HTR-8/SVneo (cell line): ENCODE measurements at regions not wholly inside any gene's neighbourhood (a gene's known extent, or its start where the extent isn't known, plus 50 kb on each side); places are given as distances from the start of the nearest gene placed in this dataset.
"Not testable (repeated sequence)": the region's sequence is repeated elsewhere in the genome, so short reads cannot be mapped to it uniquely, and the experiment has no call there.

Experiments used
- DNase-seq: peaks from one replicate; pipeline ENCODE4 v3.0.0; 2011; ENCODE audit warnings: low spot score, mixed read lengths; ENCODE audit not compliant: insufficient read length
- FAIRE-seq: peaks from 2 replicates; lab custom pipeline; 2011; peaks lifted over from hg19 to GRCh38; lab: Jason Lieb, UNC

DNA sequence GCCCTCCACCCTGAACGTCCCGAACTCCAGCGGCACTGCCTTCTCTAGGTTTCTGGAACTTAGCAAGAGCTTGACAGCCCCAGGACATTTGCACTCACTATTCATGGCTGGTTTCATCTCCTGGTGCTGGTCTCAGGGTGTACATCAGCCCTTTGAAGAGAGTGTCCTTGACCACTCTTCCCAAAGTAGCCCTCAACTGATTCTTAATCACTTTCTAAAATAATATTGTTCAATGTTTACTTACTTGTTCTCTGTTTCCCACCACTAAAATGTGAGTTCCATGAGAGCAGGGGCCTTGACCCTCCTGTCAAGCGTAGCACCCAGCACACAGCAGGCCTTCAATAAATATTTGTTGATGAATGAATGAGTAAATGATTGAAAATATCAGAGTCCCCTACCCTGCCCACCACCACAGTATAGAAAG is 262.5 kb downstream of the RHOU start:
- DNase-seq (no peak), FAIRE-seq (no peak)

DNA sequence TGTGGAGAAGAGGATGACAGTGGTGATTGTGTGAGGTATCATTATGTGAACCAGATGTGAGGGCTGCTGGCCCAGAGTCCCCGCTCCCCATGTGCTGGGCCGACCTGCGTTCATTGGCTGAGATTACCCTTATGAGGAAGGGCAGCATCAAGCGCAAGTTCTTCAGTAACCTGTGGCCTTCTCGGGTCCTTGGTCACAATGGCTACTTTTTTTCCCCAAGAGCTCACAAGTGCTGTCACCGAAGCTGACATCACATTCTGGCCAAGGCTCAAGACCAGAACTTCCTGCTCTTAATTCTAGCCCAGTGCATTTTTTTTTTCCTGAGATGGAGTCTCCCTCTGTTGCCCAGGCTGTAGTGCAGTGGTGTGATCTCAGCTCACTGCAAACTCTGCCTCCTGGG is 262.9 kb downstream of the RHOU start:
- no peak for FAIRE-seq
- DNase-seq, result no peak

DNA sequence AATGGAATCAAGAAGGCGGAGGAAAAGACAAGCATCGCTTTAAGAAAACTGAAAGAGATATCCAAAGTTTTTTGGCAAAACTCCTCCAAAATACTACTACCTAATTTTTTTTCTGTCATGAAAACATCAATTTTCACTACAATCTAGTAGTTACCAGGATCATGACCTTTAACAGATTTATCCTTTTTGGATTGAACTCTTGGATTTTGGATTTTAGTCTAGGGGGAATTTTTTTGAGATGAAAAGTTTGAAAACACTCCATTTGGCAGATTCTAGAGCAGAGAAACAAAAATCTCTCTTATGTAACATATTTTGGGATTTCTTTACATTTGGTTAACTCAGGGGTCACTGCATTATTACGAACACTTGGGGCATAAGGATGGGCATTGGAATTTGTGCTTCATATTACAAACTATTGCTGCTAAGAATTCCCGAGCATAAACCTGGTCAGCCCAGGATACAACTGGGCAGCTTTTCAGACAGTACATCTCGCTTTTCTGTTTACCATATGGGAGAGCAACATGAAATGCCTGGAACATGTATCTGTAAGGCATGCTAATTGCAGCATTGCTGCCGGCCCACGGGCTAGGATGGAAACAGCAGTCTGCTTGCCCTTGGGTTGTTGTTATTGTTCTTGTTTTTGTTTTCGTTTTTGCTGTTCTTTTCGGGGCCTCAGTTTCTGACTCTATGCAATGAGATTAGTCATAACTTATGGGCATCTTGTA is 264.3 kb downstream of the RHOU start:
- DNase-seq, result no peak
- FAIRE-seq, result no peak

DNA sequence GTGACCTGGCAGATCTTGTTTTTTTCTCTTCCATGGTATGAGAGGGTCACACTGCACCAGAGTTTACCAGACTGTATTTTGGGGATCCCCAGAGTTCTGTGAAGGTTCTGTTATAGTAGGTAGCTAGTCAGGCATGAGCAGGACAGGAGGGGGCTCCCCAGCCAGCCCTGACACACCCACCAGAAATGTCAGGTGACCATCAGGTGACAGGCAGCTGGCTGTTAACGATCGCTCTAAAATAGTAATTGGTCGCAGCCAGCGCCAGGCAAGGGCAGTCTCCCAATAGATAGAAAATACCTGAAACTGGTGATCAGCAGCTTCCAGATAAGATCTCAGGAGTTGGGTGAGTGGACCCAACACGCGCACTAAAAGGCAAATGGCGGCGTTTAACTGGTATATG is 264.9 kb downstream of the RHOU start:
- no peak for FAIRE-seq
- DNase-seq, result no peak

DNA sequence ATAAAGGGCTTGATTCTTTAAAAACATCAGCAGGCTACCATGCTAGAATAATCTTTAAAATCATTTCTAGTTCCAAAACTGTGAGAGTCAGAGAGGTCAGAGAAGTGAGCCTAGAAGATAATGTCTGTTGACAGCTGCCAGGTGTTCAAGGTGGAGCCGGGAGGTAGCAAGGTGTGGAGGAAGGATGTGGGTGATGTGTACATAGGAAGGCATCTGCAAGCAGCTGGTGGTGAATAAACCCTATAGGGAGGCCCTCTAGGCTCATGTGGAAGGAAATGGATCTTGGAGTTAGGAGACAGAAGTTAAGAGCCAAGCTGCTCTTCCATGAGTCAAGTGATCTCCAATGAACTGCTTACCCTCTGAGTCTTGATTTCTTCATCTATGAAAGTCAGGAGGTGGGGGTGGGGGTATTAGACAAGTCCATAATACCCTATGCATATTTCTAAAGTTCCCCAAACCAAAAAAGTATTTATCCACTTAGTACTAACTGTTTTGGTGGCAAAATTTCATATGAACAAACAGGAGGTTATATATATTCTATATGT is 266.3 kb downstream of the RHOU start:
- DNase-seq (no peak), FAIRE-seq (no peak)

DNA sequence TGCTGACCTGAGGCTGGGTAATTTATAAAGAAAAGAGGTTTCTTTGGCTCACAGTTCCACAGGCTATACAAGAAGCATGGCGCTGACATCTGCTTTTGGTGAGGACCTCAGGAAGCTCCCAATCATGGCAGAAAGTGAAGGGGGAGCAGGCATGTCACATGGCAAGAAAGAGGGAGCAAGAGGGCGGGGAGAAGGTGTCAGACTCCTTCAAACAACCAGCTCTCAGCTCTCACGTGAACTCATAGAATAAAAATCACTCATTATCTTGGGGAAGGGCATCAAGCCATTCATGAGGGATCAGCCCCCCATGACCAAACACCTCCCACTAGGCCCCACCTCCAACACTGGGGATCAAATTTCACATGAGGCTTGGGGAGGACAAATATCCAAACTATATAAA is 266.8 kb downstream of the RHOU start:
- FAIRE-seq, result no peak

DNA sequence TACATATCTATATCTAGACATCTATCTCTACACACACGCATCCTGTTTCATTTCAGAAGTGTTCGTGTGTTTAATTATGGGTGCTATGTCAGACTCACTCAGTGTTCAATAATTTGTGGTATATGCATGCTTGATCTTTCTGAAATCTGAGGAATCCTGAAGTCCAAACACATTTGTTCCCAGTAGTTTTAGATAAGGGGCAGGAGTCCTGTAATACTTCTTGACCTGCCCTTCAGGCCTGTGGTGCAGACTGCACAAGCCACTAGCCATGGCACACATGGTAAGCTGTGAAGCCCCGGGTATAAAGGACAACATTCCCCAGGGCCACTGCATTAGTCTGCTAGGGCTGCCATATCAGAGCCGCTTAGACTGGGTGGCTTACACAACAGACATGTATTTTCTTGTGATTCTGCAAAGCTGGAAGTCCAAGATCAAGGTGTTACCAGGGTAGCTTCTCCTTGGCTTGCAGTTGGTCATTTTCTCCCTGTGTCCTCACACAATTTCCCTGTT is 267.2 kb downstream of the RHOU start:
- FAIRE-seq, result no peak

More for the DNA sequence above, 266.8 kb downstream of the RHOU start:
- DNase-seq, result no peak

DNA sequence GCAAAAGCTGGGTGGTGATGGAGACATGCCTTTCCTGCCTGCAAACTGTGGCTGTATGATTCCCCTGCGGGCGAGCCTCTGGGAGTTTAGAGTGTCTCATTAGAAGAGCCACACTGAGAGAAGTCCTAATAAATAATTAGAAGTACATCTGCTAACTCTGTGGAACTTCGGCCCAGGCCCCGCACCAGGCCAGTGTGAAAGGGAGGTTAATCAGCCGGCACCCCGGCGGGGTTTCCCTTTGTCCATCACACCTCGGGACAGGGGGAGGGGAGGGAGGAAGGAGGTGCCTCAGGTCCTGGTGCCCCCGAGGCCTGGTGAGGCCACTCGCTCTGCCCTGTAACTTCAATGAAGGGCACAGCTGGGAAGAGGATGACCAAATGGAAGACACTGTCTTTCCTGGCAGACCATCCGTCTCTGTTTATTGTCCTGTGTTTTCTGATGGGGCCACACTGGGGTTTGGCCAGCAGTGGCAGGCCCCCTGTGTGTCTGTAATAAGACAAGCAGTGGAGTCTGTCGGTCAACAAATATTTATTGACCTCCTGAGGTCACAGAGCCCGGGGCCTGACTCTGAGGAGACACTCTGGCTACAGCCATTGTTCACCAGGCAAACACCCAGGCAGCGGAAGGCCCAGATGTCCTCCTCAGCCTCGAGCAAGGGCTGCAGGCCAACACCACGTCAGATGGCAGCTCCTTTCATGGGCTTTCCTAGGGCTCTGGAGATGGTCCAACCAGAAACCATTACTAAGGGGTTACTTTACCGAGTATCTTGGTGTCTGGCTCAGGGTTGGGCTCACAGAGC is 267.5 kb upstream of the RAB4A start:
- no peak for FAIRE-seq

More for the DNA sequence above, 267.2 kb downstream of the RHOU start:
- DNase-seq, result no peak

DNA sequence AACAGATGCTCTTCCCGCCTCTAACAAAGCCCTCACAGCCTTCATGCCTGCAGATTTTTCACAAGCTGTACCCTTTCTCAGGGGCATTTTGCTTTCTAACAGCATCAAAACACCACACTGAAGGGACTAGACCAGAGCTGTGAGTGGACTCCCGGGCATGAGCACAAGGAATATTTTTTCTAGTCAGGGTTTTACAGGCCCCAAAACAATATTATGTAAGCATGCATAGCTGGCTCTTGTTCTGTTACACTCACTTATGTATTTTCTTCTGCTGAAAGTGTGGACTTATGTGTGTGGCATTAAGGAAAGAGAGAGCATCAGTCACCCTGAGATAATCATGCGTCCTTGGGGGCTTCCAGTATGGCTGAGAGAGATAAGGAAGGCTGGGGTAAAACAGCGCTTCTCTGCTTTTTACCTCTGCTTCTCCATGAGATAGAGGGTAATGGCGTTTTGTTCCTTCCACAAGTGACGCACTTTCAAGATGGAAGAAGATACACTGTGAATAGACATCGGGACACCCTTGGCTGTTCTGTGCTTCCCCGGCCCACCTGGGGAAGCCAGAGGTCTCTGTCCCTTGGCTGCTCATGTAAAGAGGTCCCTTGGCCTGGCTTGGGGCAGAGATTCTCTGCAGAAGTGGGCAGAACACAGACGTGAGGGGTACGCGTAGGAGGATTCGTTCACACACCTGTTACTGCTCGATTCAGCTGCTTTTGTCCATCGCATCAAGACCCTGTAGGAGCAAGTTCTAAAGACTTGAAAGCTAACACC is 266.7 kb upstream of the RAB4A start:
- FAIRE-seq, result no peak
- DNase-seq, result no peak

More for the DNA sequence above, 267.5 kb upstream of the RAB4A start:
- DNase-seq, result no peak

DNA sequence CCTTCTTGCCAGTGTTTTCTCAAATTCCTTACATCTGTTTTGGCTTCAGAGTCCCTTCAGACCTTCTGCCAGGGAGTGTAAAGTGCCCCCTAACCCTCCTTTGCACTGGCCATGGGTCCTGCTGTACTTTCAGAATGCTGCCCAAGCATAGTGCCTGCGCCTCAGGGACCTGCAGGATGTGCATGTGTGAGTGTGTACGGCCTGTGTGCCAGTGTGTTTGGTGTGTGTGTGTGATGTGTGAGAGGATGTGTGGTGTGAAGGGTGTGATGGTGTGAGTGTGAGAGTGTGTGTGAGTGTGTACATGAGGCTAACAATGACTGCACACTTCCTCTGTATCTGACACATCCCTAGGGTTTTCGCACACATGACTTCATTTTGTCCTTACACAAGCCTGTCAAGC is 265.8 kb upstream of the RAB4A start:
- FAIRE-seq (no peak), DNase-seq (no peak)

DNA sequence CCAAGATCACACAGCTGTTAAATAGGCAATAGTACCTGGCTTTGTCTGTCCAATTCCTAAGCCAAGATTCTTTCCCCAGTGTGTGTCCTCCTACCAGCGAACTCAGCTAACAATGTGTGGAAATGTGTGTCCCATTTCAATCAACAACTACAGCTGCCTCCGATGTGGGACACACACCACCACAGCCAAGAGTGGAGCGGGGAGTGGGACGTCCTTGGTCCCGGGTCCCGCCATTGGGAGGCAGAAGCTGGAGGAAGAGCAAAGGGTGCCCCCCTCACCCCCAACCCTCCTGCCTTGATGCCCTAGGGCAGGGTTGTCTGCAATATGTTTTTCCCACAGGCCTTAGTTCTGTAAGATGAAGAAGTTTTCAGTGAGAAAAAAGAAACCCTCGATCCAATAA is 265.4 kb upstream of the RAB4A start:
- FAIRE-seq (no peak), DNase-seq (no peak)

DNA sequence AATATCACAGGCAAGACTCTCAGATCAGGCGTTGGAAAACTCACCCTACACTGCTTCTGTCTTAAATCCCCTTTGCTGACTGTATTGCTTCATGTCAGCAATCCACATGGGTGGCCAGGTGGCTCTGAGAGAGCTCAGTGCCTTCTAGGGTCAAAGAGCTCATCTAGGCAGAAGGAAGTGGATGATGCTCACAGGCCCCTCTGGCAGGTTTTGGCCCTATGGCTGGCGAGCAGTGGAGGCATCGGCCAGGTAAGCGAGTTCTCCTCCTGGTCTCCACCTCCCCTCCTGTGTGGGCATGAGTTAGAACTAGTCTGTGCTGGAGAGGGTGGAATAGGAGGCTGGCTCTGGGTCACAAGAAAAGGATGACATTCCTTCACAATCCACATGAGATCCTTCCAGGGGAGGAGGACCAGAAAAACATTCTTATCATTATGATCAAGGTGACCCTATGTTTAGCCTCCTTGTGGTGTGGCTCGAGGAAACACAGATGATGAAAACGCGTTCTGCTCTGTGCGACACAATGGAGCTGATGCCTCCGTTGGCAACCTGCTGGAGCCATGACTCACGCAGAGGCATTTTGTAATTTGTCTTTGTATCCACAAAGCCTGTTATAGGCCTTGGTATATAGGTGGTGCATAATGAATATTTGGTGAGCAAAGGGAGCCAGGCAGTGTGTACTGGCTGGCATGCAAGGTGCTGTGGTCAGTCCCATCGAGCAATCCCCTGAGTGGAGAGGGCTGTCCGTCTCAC is 264.6 kb upstream of the RAB4A start:
- FAIRE-seq (no peak), DNase-seq (no peak)

DNA sequence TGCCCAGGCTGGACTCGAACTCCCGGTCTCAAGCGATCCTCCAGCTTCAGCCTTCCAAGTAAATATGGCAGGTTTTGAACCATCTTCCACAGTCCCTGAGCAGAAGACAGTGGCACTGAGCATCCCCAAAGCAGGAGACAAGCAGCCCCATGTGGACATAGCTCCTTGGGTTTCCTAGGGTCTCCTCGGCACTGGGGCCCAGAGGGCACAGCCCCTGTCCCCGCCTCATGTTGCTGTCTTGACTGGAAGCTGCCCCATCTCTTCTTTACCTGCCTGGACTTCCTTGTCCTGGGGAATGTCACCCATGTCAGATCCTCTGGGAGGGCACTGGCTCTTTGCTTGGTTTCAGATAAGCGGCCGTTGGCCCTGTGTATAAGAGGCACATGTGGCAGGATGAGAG is 263.7 kb upstream of the RAB4A start:
- FAIRE-seq, result no peak

DNA sequence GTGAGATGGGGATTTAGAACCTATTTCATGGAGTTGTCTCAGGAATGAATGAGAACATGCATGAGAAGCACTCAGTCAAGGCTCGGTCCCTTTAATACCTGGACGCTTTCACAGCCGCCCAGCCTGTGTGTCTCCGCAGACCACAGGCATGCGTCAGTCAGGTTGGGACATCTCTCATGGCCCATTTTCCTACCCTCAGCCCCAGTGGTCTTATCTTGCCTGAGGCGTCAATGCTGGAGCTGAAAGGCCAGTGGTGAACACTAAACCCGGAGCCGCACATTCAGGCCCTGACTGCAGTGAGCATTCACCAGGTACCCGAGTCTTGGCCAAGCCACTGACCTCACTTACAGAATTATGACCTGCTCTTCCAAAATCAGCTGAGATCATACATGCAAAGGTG is 263.2 kb upstream of the RAB4A start:
- FAIRE-seq (no peak), DNase-seq (no peak)

More for the DNA sequence above, 263.7 kb upstream of the RAB4A start:
- no peak for DNase-seq

DNA sequence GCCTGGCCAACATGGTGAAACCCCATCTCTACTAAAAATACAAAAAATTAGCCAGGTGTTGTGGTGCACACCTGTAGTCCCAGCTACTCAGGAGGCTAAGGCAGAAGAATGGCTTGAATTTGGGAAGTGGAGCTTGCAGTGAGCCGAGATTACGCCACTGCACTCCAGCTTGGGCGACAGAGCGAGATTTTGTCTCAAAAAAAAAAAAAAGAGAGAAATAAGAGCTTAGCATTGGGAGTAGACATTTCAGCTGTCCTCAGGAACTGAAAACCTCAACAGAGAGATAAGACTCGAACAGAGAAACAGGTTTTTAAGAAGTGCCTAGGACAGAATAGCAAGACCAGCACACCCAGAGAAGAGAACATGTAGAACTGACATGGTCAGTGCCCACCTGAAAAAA is 262.6 kb upstream of the RAB4A start:
- FAIRE-seq, DNase-seq: not testable (repeated sequence)

DNA sequence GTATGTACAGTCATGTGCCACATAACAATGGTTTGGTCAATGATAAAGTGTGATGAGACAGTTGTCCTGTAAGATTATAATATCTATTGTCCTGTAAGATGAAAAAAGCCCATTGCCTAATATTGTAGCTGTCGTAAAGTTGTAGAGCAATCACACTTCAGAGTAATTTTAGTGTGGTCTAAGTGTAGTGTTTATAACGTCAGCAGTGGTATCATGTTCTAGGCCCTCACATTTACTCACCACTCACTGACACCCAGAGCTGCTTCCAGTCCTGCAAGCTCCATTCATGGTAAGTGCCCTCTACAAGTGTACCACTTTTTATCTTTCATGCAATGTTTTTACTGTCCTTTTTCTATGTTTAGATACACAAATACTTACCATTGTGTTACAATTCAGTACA is 259.9 kb upstream of the RAB4A start:
- FAIRE-seq (no peak), DNase-seq (no peak)

DNA sequence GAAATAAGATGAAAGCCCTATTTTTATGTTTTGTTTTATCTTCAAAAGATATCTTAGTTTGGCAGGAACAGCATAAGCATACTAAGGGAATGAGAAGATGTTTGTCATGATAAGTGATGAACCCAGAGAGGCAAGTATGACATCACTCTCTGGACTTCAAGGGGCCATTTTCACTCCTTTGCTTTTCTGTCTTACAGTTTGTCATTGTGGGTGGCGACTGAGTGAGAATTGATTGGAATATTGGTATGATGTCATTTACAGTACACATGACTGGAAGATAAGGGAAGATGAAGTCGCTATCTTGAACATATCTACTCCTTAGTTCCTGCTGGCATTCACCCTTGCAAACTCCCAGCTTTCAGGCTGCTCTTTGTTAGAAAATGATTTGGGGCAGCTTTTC is 258.1 kb upstream of the RAB4A start:
- FAIRE-seq, result no peak

DNA sequence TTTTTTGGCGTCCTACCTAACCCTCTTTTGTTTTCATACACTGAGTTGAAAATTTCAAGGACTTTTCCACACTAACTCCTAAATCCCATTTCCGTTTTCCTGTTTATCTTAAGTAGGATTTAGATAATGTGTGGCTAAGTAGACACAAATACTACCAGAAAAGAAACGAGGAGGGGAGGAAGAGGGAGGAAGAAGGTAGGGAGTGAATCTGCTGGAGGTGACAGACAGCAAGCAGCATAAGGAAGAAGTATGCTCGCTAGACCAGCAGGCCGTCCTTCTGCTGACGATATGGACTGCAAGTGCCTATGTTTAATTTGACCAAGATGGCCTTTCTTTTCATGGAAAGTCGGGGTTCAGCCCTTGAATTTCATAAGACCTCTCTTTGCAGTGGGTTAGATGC is 256.9 kb upstream of the RAB4A start:
- FAIRE-seq, result no peak
- no peak for DNase-seq

More for the DNA sequence above, 258.1 kb upstream of the RAB4A start:
- DNase-seq, result no peak

DNA sequence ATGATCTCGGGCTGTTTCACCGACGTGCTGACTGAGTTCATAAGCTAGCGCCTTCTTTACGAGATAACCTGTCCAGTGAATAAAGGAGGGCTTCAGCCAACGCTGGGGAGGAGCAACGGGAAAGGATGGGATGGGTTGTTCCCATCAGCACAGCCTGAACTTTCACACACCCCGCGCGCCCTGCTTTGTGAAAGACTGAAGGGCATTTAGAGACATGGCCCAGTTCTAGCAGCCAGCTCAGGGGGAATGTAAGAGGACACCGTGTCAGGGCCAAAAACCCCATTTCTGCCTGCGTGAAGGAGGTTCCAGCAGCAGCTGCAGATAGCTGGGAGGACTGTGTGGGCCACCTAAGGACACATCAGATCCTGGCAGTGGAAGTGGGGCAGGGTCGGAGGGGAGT is 255.1 kb upstream of the RAB4A start:
- FAIRE-seq, result no peak
- DNase-seq, result no peak

DNA sequence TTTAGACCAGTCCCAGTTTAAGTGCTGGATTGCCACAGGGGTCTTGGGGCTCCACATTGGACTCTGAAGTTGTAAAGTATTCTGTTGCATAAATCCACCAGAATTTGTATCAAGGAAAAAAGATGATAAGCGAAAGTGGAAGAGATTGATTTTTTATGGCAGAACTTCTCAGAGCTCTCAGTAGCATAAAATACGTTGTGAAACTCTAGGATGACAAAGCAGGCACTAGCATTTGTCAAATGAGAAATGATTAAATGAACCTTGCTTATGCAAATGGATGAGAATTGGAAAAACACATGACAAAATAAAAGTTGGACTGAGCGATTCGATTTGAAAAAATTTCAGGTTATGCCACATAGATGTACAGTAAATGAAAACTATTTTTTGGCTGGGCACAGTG is 253.8 kb upstream of the RAB4A start:
- DNase-seq (no peak), FAIRE-seq (no peak)
